HepG2 (cell line): ENCODE measurements at regions not wholly inside any gene's neighbourhood (a gene's known extent, or its start where the extent isn't known, plus 50 kb on each side); places are given as distances from the start of the nearest gene placed in this dataset.

ENCODE experiments used
- CTCF ChIP-seq: sonication (generic); formaldehyde crosslinking; IDR thresholded peaks from 2 replicates; pipeline ENCODE4 v1.5.0; 2020; ENCODE audit warnings: mild to moderate bottlenecking, missing genetic modification reagents, moderate library complexity
- E2F5 ChIP-seq: sonication (generic); formaldehyde crosslinking; conservative IDR thresholded peaks from 2 replicates; pipeline ENCODE4 v1.4.0; 2020; ENCODE audit warnings: missing genetic modification reagents
- MYC ChIP-seq: sonication (generic); formaldehyde crosslinking; IDR thresholded peaks from 2 replicates; pipeline ENCODE4 v1.9.0; 2021; ENCODE audit warnings: missing genetic modification reagents, borderline replicate concordance
- POLR2A ChIP-seq, 2 experiments: IDR thresholded peaks; 2 replicates each; pipeline ENCODE4 v1.6.1; 2011; ENCODE audit warnings: low read depth in 2 of 2, low read length in 2 of 2, mild to moderate bottlenecking in 1 of 2, moderate library complexity in 1 of 2; ENCODE audit not compliant: insufficient read depth in 1 of 2
- POLR2AphosphoS5 ChIP-seq: IDR thresholded peaks from 2 replicates; pipeline ENCODE4 v1.6.1; 2012; ENCODE audit warnings: low read depth, low read length
- SETDB1 ChIP-seq: sonication (generic); formaldehyde crosslinking; IDR thresholded peaks from 2 replicates; pipeline ENCODE4 v1.5.1; 2020; ENCODE audit warnings: missing genetic modification reagents, mild to moderate bottlenecking, borderline replicate concordance
- YEATS2 ChIP-seq: sonication (generic); formaldehyde crosslinking; IDR thresholded peaks from 2 replicates; pipeline ENCODE4 v1.4.0; 2020; ENCODE audit warnings: missing genetic modification reagents, borderline replicate concordance
- ZNF382 ChIP-seq: sonication (generic); formaldehyde crosslinking; IDR thresholded peaks from 2 replicates; pipeline ENCODE4 v1.5.0; 2020; ENCODE audit warnings: missing genetic modification reagents, mild to moderate bottlenecking, borderline replicate concordance
- ZNF670 ChIP-seq: sonication (generic); formaldehyde crosslinking; IDR thresholded peaks from 2 replicates; pipeline ENCODE4 v1.8.0; 2022; ENCODE audit warnings: mild to moderate bottlenecking, missing genetic modification reagents, borderline replicate concordance

- TF ChIP-seq POLR2AphosphoS5: no peak
- TF ChIP-seq ZNF670: no peak
- TF ChIP-seq ZNF382: no peak
- no peak for TF ChIP-seq POLR2A (IDR thresholded peaks at IDR 0.05; ENCODE audit: insufficient read depth in 1 of 2, low read depth in 2 of 2, low read length in 2 of 2)
- TF ChIP-seq E2F5 (CRISPR knock-in tag): no peak
- no peak for TF ChIP-seq MYC (CRISPR knock-in tag)
- TF ChIP-seq CTCF: no peak
- no peak for TF ChIP-seq YEATS2 (CRISPR knock-in tag)
- no peak for TF ChIP-seq SETDB1 (CRISPR knock-in tag)
Measured at GRCh38 chr5:15079566-15079965, 208.0 kb upstream of the ANKH start.
